NCI-H2029 (cell line): ENCODE measurements at regions not wholly inside any gene's neighbourhood (a gene's known extent, or its start where the extent isn't known, plus 50 kb on each side); places are given as distances from the start of the nearest gene placed in this dataset.
"Not testable (repeated sequence)": the region's sequence is repeated elsewhere in the genome, so short reads cannot be mapped to it uniquely, and the experiment has no call there.

ENCODE experiments used
- DNase-seq: peaks from one replicate; lab custom pipeline; 2025; lab: John Stamatoyannopoulos, UW

- no peak for DNase-seq
Observed at GRCh38 chr1:43108080-43108479, 64.0 kb downstream of the EBNA1BP2 start.

- no peak for DNase-seq
Observed at GRCh38 chr1:43107664-43108063, 64.4 kb downstream of the EBNA1BP2 start.

- DNase-seq, result no peak
Observed at GRCh38 chr1:43104027-43104763, 67.9 kb downstream of the EBNA1BP2 start.

GRCh38 chr1:43101061-43101460, 71.0 kb downstream of the EBNA1BP2 start:
- peak; percentile 40 for DNase-seq

GRCh38 chr1:43098200-43098599, 73.9 kb downstream of the EBNA1BP2 start:
- DNase-seq, result no peak

- DNase-seq, result not testable (repeated sequence)
Observed at GRCh38 chr1:43096528-43096927, 75.6 kb downstream of the EBNA1BP2 start.

GRCh38 chr1:43090812-43091211, 81.3 kb downstream of the EBNA1BP2 start:
- DNase-seq, result not testable (repeated sequence)

GRCh38 chr1:43090157-43090556, 81.9 kb downstream of the EBNA1BP2 start:
- DNase-seq, result not testable (repeated sequence)

GRCh38 chr1:43083375-43083891, 88.7 kb downstream of the EBNA1BP2 start:
- no peak for DNase-seq

GRCh38 chr1:43082740-43083139, 89.3 kb downstream of the EBNA1BP2 start:
- no peak for DNase-seq

- DNase-seq, result no peak
Observed at GRCh38 chr1:43077273-43077672, 94.8 kb downstream of the EBNA1BP2 start.

- DNase-seq, result no peak
Observed at GRCh38 chr1:43074709-43075108, 97.4 kb downstream of the EBNA1BP2 start.

- no peak for DNase-seq
Observed at GRCh38 chr1:43074244-43074643, 97.8 kb downstream of the EBNA1BP2 start.

- DNase-seq, result peak; percentile 75
Observed at GRCh38 chr1:43073490-43074230, 98.4 kb downstream of the EBNA1BP2 start.

- no peak for DNase-seq
Observed at GRCh38 chr1:43072314-43072713, 99.8 kb downstream of the EBNA1BP2 start.

- no peak for DNase-seq
Observed at GRCh38 chr1:43071241-43071640, 100.8 kb downstream of the EBNA1BP2 start.

- DNase-seq, result no peak
Observed at GRCh38 chr1:43069461-43070050, 102.5 kb downstream of the EBNA1BP2 start.

GRCh38 chr1:43068911-43069310, 103.2 kb downstream of the EBNA1BP2 start:
- DNase-seq, result no peak

GRCh38 chr1:43067977-43068751, 103.9 kb downstream of the EBNA1BP2 start:
- DNase-seq, result no peak

GRCh38 chr1:43067233-43067745, 104.8 kb downstream of the EBNA1BP2 start:
- no peak for DNase-seq

GRCh38 chr1:43066578-43066977, 105.5 kb downstream of the EBNA1BP2 start:
- no peak for DNase-seq
